OCI-LY1 (cell line): ENCODE measurements at regions not wholly inside any gene's neighbourhood (a gene's known extent, or its start where the extent isn't known, plus 50 kb on each side); places are given as distances from the start of the nearest gene placed in this dataset.

Source experiments
- H2AFZ ChIP-seq: fragments of 200-600 bp; sonication (generic), shearing (Covaris generic); 2 replicates; pipeline ENCODE4 v1.6.0; 2014; ENCODE audit warnings: antibody characterized with exemption, mild to moderate bottlenecking, low read length
- H3F3A ChIP-seq: fragments of 200-600 bp; sonication (generic), shearing (Covaris generic); 2 replicates; pipeline ENCODE4 v1.6.0; 2014; ENCODE audit warnings: mild to moderate bottlenecking, antibody characterized with exemption, low read length, moderate library complexity; ENCODE audit not compliant: insufficient read depth
- H3K27ac ChIP-seq: fragments of 200-600 bp; sonication (generic); 2 replicates; pipeline ENCODE4 v1.5.1; 2014; ENCODE audit warnings: low read length, mixed run types, mild to moderate bottlenecking, low read depth; ENCODE audit not compliant: poor library complexity, severe bottlenecking
- H3K27me3 ChIP-seq: fragments of 200-600 bp; sonication (generic); 2 replicates; pipeline ENCODE4 v1.6.0; 2014; ENCODE audit warnings: antibody characterized with exemption, mild to moderate bottlenecking, low read length, moderate library complexity; ENCODE audit not compliant: insufficient read depth
- H3K36me3 ChIP-seq: fragments of 200-600 bp; sonication (generic); 2 replicates; pipeline ENCODE4 v1.6.1; 2014; ENCODE audit warnings: mild to moderate bottlenecking, antibody characterized with exemption, low read length, moderate library complexity, mixed read lengths; ENCODE audit not compliant: insufficient read depth
- H3K4me1 ChIP-seq: fragments of 200-600 bp; sonication (generic); 2 replicates; pipeline ENCODE4 v1.5.1; 2014; ENCODE audit warnings: mild to moderate bottlenecking, low read length, moderate library complexity; ENCODE audit not compliant: insufficient read depth, severe bottlenecking
- H3K4me2 ChIP-seq: fragments of 200-600 bp; sonication (generic), shearing (Covaris generic); 2 replicates; pipeline ENCODE4 v1.6.1; 2014; ENCODE audit warnings: low read length
- H3K4me3 ChIP-seq: fragments of 200-600 bp; sonication (generic); 2 replicates; pipeline ENCODE4 v1.5.1; 2014; ENCODE audit warnings: low read length, low read depth, mild to moderate bottlenecking, mixed read lengths; ENCODE audit not compliant: poor library complexity, severe bottlenecking
- H3K79me2 ChIP-seq: fragments of 200-600 bp; shearing (Covaris generic); 2 replicates; pipeline ENCODE4 v1.6.1; 2016; ENCODE audit warnings: mixed run types, low read length, mixed read lengths; ENCODE audit not compliant: insufficient read depth
- H3K9ac ChIP-seq: fragments of 200-600 bp; sonication (generic), shearing (Covaris generic); 2 replicates; pipeline ENCODE4 v1.6.1; 2014; ENCODE audit warnings: mild to moderate bottlenecking, low read length, mixed read lengths
- H3K9me2 ChIP-seq: fragments of 200-600 bp; sonication (generic), shearing (Covaris generic); 2 replicates; pipeline ENCODE4 v1.6.1; 2014; ENCODE audit warnings: low read depth, mild to moderate bottlenecking, low read length, mixed read lengths
- H3K9me3 ChIP-seq: fragments of 200-600 bp; shearing (Covaris generic); 2 replicates; pipeline ENCODE4 v1.6.1; 2014; ENCODE audit warnings: low read length, mixed read lengths
- H4K20me1 ChIP-seq: fragments of 200-600 bp; sonication (generic), shearing (Covaris generic); 2 replicates; pipeline ENCODE4 v1.6.0; 2016; ENCODE audit warnings: mild to moderate bottlenecking, low read length; ENCODE audit not compliant: insufficient read depth
- CTCF ChIP-seq: fragments of 200-600 bp; sonication (generic), shearing (Covaris generic); IDR thresholded peaks from 2 replicates; pipeline ENCODE4 v1.5.1; 2017; ENCODE audit warnings: mild to moderate bottlenecking, antibody characterized with exemption, low read length, moderate library complexity, mixed read lengths
- EZH2 ChIP-seq: fragments of 200-600 bp; sonication (generic), shearing (Covaris generic); IDR thresholded peaks from 2 replicates; pipeline ENCODE4 v1.8.0; 2017; ENCODE audit warnings: borderline replicate concordance, mixed run types, mild to moderate bottlenecking, antibody characterized with exemption, low read length, moderate library complexity, mixed read lengths

DNA sequence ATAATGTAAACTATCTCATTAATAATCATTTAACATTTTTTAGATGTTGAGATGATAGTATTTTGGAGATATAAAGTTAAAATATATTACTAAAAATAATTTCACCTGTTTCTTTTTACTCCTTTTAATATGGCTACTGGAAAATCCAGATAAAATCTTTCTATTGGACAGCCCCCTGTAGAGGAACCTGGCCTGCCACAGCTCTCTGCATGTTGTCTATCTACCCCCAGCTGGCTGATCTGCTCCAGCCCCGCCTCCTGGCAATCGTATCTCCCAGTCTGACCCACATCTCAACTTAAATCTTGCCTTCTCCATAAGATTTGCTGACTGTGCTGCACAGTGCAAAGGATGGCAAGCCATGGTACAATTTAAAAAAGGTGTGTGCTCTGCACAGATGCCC lies 182.8 kb downstream of the SIPA1L2 start:
- Histone ChIP-seq H3K9ac (no peak overlapping the region), H3K9me2 (no peaks in the 10 kb centered on the region), H3K9me3 (no peaks in the 10 kb centered on the region), H3K79me2 (no peaks in the 10 kb centered on the region), H3K27me3 (no peaks in the 10 kb centered on the region), H3K36me3 (no peaks in the 10 kb centered on the region), H3K27ac (no peak overlapping the region), H2AFZ (no peak overlapping the region), H3K4me3 (no peak overlapping the region), H3K4me2 (no peak overlapping the region), H3K4me1 (no peaks in the 10 kb centered on the region), H3F3A (no peaks in the 10 kb centered on the region), H4K20me1 (no peaks in the 10 kb centered on the region)
- no peak for TF ChIP-seq EZH2
- no peak for TF ChIP-seq CTCF

- Histone ChIP-seq H2AFZ (no peak overlapping the region), H3F3A (no peaks in the 10 kb centered on the region), H3K4me2 (no peak overlapping the region), H3K27me3 (no peaks in the 10 kb centered on the region), H3K4me1 (no peaks in the 10 kb centered on the region), H3K36me3 (no peaks in the 10 kb centered on the region), H3K9ac (no peak overlapping the region), H3K79me2 (no peaks in the 10 kb centered on the region), H3K9me3 (no peaks in the 10 kb centered on the region), H4K20me1 (no peaks in the 10 kb centered on the region), H3K9me2 (no peaks in the 10 kb centered on the region), H3K27ac (no peak overlapping the region), H3K4me3 (no peak overlapping the region)
- TF ChIP-seq CTCF = no peak
- no peak for TF ChIP-seq EZH2
Measured at GRCh38 chr1:232445361-232446106, 184.4 kb downstream of the SIPA1L2 start.

- no peaks in the 10 kb centered on the region for H3K27me3 ChIP-seq
- H2AFZ ChIP-seq = no peak overlapping the region
- no peaks in the 10 kb centered on the region for H3K36me3 ChIP-seq
- TF ChIP-seq EZH2 (no peak), CTCF (no peak)
- H3K9me2 ChIP-seq = no peaks in the 10 kb centered on the region
- no peaks in the 10 kb centered on the region for H3K79me2 ChIP-seq
- no peaks in the 10 kb centered on the region for H3K4me1 ChIP-seq
- H3K9me3 ChIP-seq = no peaks in the 10 kb centered on the region
- H3K4me2 ChIP-seq = no peak overlapping the region
- H3K9ac ChIP-seq = no peak overlapping the region
- H3F3A ChIP-seq = no peaks in the 10 kb centered on the region
- H4K20me1 ChIP-seq = no peaks in the 10 kb centered on the region
- no peak overlapping the region for H3K27ac ChIP-seq
- H3K4me3 ChIP-seq = no peak overlapping the region
Measured at GRCh38 chr1:232443372-232443771, 186.6 kb downstream of the SIPA1L2 start.
